ENCODE measurements at regions not wholly inside any gene's neighbourhood (a gene's known extent, or its start where the extent isn't known, plus 50 kb on each side); places are given as distances from the start of the nearest gene placed in this dataset.

GRCh38 chr10:106025208-106025811, 1139.2 kb downstream of the SORCS1 start:
- TF ChIP-seq POLR2A (IDR thresholded peaks at IDR 0.05) = no peak
- no peak for TF ChIP-seq CTCF (IDR thresholded peaks at IDR 0.05)
- no peak for TF ChIP-seq POLR2AphosphoS5 (IDR thresholded peaks at IDR 0.05; ENCODE audit: insufficient read depth in 1 of 2, low read depth in 1 of 2)
